SK-N-SH treated with all-trans-retinoic acid at 6 μM for 48 hours (cell line): ENCODE measurements at regions not wholly inside any gene's neighbourhood (a gene's known extent, or its start where the extent isn't known, plus 50 kb on each side); places are given as distances from the start of the nearest gene placed in this dataset.

Source experiments
- ATAC-seq: fragments of 200-7000 bp; cut with Tn5 transposase; 3 replicates; pipeline ENCODE4 v1.9.1; 2020; ENCODE audit warnings: mild to moderate bottlenecking, moderate library complexity
- ARNTL ChIP-seq: fragments of 450-650 bp; formaldehyde crosslinking; IDR thresholded peaks from 2 replicates; pipeline ENCODE4 v1.5.0; 2020; ENCODE audit warnings: low read depth, mild to moderate bottlenecking, moderate library complexity, borderline replicate concordance
- CSDC2 ChIP-seq: fragments of 250-450 bp; sonication (Bioruptor Pico); IDR thresholded peaks from 2 replicates; pipeline ENCODE4 v1.5.0; 2020; ENCODE audit warnings: mild to moderate bottlenecking, moderate library complexity
- CSRNP3 ChIP-seq: fragments of 250-450 bp; sonication (Bioruptor Pico); IDR thresholded peaks from 2 replicates; pipeline ENCODE4 v1.5.1; 2021; ENCODE audit warnings: mild to moderate bottlenecking, moderate library complexity
- ESRRG ChIP-seq: fragments of 250-450 bp; sonication (Bioruptor Pico); IDR thresholded peaks from 2 replicates; pipeline ENCODE4 v1.6.1; 2021; ENCODE audit warnings: mild to moderate bottlenecking
- GLIS3 ChIP-seq: fragments of 250-450 bp; sonication (Bioruptor Pico); IDR thresholded peaks from 2 replicates; pipeline ENCODE4 v1.5.0; 2020; ENCODE audit warnings: mild to moderate bottlenecking, moderate library complexity
- ISL1 ChIP-seq: fragments of 250-450 bp; sonication (Bioruptor Pico); IDR thresholded peaks from 2 replicates; pipeline ENCODE4 v2.1.2; 2022; ENCODE audit warnings: mild to moderate bottlenecking, moderate library complexity
- OSR1 ChIP-seq: fragments of 250-450 bp; sonication (Bioruptor Pico); IDR thresholded peaks from 2 replicates; pipeline ENCODE4 v1.8.0; 2022; ENCODE audit warnings: moderate library complexity, mild to moderate bottlenecking, inconsistent platforms
- PATZ1 ChIP-seq: fragments of 250-450 bp; sonication (Bioruptor Pico); IDR thresholded peaks from 2 replicates; pipeline ENCODE4 v1.8.0; 2020; ENCODE audit warnings: mild to moderate bottlenecking, moderate library complexity, borderline replicate concordance
- POU6F1 ChIP-seq: fragments of 250-450 bp; sonication (Bioruptor Pico); IDR thresholded peaks from 2 replicates; pipeline ENCODE4 v1.8.0; 2021; ENCODE audit warnings: low read depth, mild to moderate bottlenecking, moderate library complexity, borderline replicate concordance
- PPARA ChIP-seq: fragments of 250-450 bp; sonication (Bioruptor Pico); IDR thresholded peaks from 2 replicates; pipeline ENCODE4 v1.5.0; 2020; ENCODE audit warnings: mild to moderate bottlenecking, borderline replicate concordance
- RARB ChIP-seq: fragments of 250-450 bp; sonication (Bioruptor Pico); IDR thresholded peaks from 2 replicates; pipeline ENCODE4 v1.8.0; 2021; ENCODE audit warnings: mild to moderate bottlenecking, moderate library complexity
- SNAI2 ChIP-seq: fragments of 250-450 bp; sonication (Bioruptor Pico); IDR thresholded peaks from 2 replicates; pipeline ENCODE4 v1.5.0; 2020; ENCODE audit warnings: mild to moderate bottlenecking, moderate library complexity
- TCF4 ChIP-seq: fragments of 250-450 bp; sonication (Bioruptor Pico); IDR thresholded peaks from 2 replicates; pipeline ENCODE4 v1.8.0; 2021; ENCODE audit warnings: mild to moderate bottlenecking, moderate library complexity, borderline replicate concordance
- ZFP3 ChIP-seq: fragments of 250-450 bp; sonication (Bioruptor Pico); IDR thresholded peaks from 2 replicates; pipeline ENCODE4 v1.5.0; 2020; ENCODE audit warnings: mild to moderate bottlenecking, moderate library complexity
- ZFP30 ChIP-seq: fragments of 450-650 bp; formaldehyde crosslinking; IDR thresholded peaks from 2 replicates; pipeline ENCODE4 v1.5.0; 2022; ENCODE audit warnings: mild to moderate bottlenecking, moderate library complexity
- ZNF565 ChIP-seq: fragments of 450-650 bp; formaldehyde crosslinking; conservative IDR thresholded peaks from 2 replicates; pipeline ENCODE4 v1.5.0; 2020; ENCODE audit warnings: low read depth, mild to moderate bottlenecking, moderate library complexity
- ZNF70 ChIP-seq: fragments of 450-650 bp; formaldehyde crosslinking; IDR thresholded peaks from 2 replicates; pipeline ENCODE4 v1.5.0; 2020; ENCODE audit warnings: mild to moderate bottlenecking, moderate library complexity
- ZNF8 ChIP-seq: fragments of 450-650 bp; formaldehyde crosslinking; IDR thresholded peaks from 2 replicates; pipeline ENCODE4 v1.5.0; 2020; ENCODE audit warnings: mild to moderate bottlenecking, moderate library complexity

GRCh38 chr15:45857291-45857690 lies 222.5 kb downstream of the SQOR start (continued):
- no peak for TF ChIP-seq CSRNP3 (CRISPR knock-in tag)
- no peak for TF ChIP-seq PATZ1
- TF ChIP-seq ISL1 (CRISPR knock-in tag) = no peak
- TF ChIP-seq OSR1 (CRISPR knock-in tag) = no peak
- TF ChIP-seq TCF4 = no peak
- no peak for TF ChIP-seq ZNF565 (CRISPR knock-in tag)
- no peak for TF ChIP-seq GLIS3

GRCh38 chr15:45858491-45858890 lies 223.7 kb downstream of the SQOR start:
- ATAC-seq = no peak
- TF ChIP-seq POU6F1 (no peak), ZNF70 (CRISPR knock-in tag) (no peak), OSR1 (CRISPR knock-in tag) (no peak), PATZ1 (no peak), CSDC2 (CRISPR knock-in tag) (no peak), PPARA (CRISPR knock-in tag) (no peak), RARB (no peak), ZNF565 (CRISPR knock-in tag) (no peak)

- TF ChIP-seq ZFP30 (CRISPR knock-in tag) (no peak), ZNF8 (CRISPR knock-in tag) (no peak), CSDC2 (CRISPR knock-in tag) (no peak), ZFP3 (no peak), ZNF70 (CRISPR knock-in tag) (no peak), ESRRG (CRISPR knock-in tag) (no peak), ZNF565 (CRISPR knock-in tag) (no peak), CSRNP3 (CRISPR knock-in tag) (no peak), PATZ1 (no peak), TCF4 (no peak)
- ATAC-seq = no peak
These were observed 227.2 kb downstream of the SQOR start for GRCh38 chr15:45862034-45862433.

GRCh38 chr15:45863881-45864580 lies 229.2 kb downstream of the SQOR start:
- TF ChIP-seq ESRRG (CRISPR knock-in tag) = no peak
- TF ChIP-seq ZNF70 (CRISPR knock-in tag) = no peak
- TF ChIP-seq OSR1 (CRISPR knock-in tag) = no peak
- no peak for TF ChIP-seq ZNF8 (CRISPR knock-in tag)
- TF ChIP-seq ZFP30 (CRISPR knock-in tag) = no peak
- no peak for TF ChIP-seq PPARA (CRISPR knock-in tag)
- no peak for TF ChIP-seq ZFP3
- TF ChIP-seq SNAI2 = no peak
- TF ChIP-seq ARNTL (CRISPR knock-in tag) = no peak
- no peak for ATAC-seq
